Mesendoderm (in vitro differentiated cells): ENCODE measurements at regions not wholly inside any gene's neighbourhood (a gene's known extent, or its start where the extent isn't known, plus 50 kb on each side); places are given as distances from the start of the nearest gene placed in this dataset.
A peak's percentile ranks its signal among the peaks of the same experiment; 100 is the strongest.

Experiments
- DNase-seq: peaks from one replicate; pipeline ENCODE4 v3.0.0; 2013
- H2AK5ac ChIP-seq: 2 replicates; pipeline ENCODE4 v1.6.1; 2013; ENCODE audit warnings: low read length, inconsistent platforms
- H2BK120ac ChIP-seq: 2 replicates; pipeline ENCODE4 v1.6.1; 2013; ENCODE audit warnings: low read depth, mild to moderate bottlenecking, low read length, moderate library complexity, mixed read lengths
- H2BK15ac ChIP-seq: replicated peaks from 2 replicates; pipeline ENCODE4 v1.6.1; 2013; ENCODE audit warnings: low read depth, mild to moderate bottlenecking, moderate library complexity
- H2BK5ac ChIP-seq: 2 replicates; pipeline ENCODE4 v1.6.1; 2013; ENCODE audit warnings: low read length, inconsistent platforms
- H3K18ac ChIP-seq: 2 replicates; pipeline ENCODE4 v1.6.1; 2013; ENCODE audit warnings: mild to moderate bottlenecking, low read length, mixed read lengths
- H3K23ac ChIP-seq: one replicate; pipeline ENCODE4 v1.6.1; 2013; ENCODE audit warnings: low read length
- H3K27ac ChIP-seq: 2 replicates; pipeline ENCODE4 v1.5.1; 2013; ENCODE audit warnings: low read depth, mild to moderate bottlenecking, inconsistent platforms, low read length, moderate library complexity
- H3K27me3 ChIP-seq: 2 replicates; pipeline ENCODE4 v1.6.1; 2013; ENCODE audit warnings: low read length, control low read depth, mild to moderate bottlenecking, inconsistent platforms; ENCODE audit not compliant: insufficient read depth, poor library complexity
- H3K36me3 ChIP-seq: 2 replicates; pipeline ENCODE4 v1.6.1; 2013; ENCODE audit warnings: low read length, inconsistent platforms; ENCODE audit not compliant: control insufficient read depth, insufficient read depth
- H3K4ac ChIP-seq: one replicate; pipeline ENCODE4 v1.6.1; 2013; ENCODE audit warnings: low read depth, mild to moderate bottlenecking, low read length, moderate library complexity
- H3K4me1 ChIP-seq: 2 replicates; pipeline ENCODE4 v1.6.1; 2013; ENCODE audit warnings: low read depth, low read length, inconsistent platforms; ENCODE audit not compliant: control insufficient read depth
- H3K4me2 ChIP-seq: 2 replicates; pipeline ENCODE4 v1.6.1; 2013; ENCODE audit warnings: low read length
- H3K4me3 ChIP-seq: 2 replicates; pipeline ENCODE4 v1.5.1; 2013; ENCODE audit warnings: mild to moderate bottlenecking, low read length
- H3K56ac ChIP-seq: one replicate; pipeline ENCODE4 v1.6.1; 2013; ENCODE audit warnings: low read length
- H3K79me1 ChIP-seq: 2 replicates; pipeline ENCODE4 v1.6.1; 2013; ENCODE audit warnings: low read length, inconsistent platforms
- H3K79me2 ChIP-seq: 2 replicates; pipeline ENCODE4 v1.6.1; 2013; ENCODE audit warnings: mild to moderate bottlenecking, low read length; ENCODE audit not compliant: control insufficient read depth, insufficient read depth
- H3K9ac ChIP-seq: 2 replicates; pipeline ENCODE4 v1.6.1; 2013; ENCODE audit warnings: low read length, inconsistent platforms
- H4K5ac ChIP-seq: one replicate; pipeline ENCODE4 v1.6.1; 2013; ENCODE audit warnings: low read length
- H4K8ac ChIP-seq: one replicate; pipeline ENCODE4 v1.6.1; 2013; ENCODE audit warnings: low read depth, mild to moderate bottlenecking, control low read depth, low read length, moderate library complexity
- WGBS: extraction: QIAGEN DNeasy Blood & Tissue Kit; methylation state at CpG from one replicate; pipeline ENCODE4 v1.1.7; 2013; ENCODE audit warnings: low lambda C conversion rate, missing lambda C conversion rate; ENCODE audit not compliant: insufficient coverage; ENCODE audit errors: extremely low coverage; 5-methylcytosine and 5-hydroxymethylcytosine counted together

DNA sequence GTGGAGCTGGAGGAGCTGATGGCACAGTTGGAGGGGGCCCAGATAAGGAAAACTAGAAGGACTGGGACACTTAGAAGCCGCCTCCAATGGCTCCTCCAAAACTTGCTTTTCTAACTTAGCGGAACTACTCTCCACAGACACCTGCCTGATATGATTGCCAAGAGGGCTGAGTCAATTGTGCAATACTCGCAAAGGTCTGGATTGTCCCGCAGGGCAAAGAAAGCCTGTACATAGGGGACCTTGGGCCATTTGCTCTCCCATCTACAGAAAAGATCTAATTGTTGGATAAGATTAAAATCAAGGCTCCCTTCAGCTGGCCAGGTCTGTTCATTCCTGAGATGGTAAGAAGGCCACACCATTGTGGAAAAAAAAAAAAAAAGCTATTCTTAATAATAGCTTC lies 69.7 kb upstream of the ATP11B start:
- Histone ChIP-seq H3K4ac (no peak overlapping the region), H2AK5ac (no peak overlapping the region), H3K4me3 (no peak overlapping the region), H3K79me1 (no peaks in the 10 kb centered on the region), H2BK15ac (no peak overlapping the region), H3K56ac (no peak overlapping the region), H2BK5ac (no peak overlapping the region), H2BK120ac (no peak overlapping the region), H4K5ac (no peak overlapping the region), H3K4me2 (no peak overlapping the region), H3K79me2 (no peaks in the 10 kb centered on the region), H3K36me3 (no peaks in the 10 kb centered on the region), H3K9ac (no peak overlapping the region), H3K4me1 (peaks cover 2% of the 10 kb centered on the region), H3K27me3 (no peaks in the 10 kb centered on the region), H3K18ac (no peak overlapping the region), H3K27ac (no peak overlapping the region), H3K23ac (no peak overlapping the region), H4K8ac (no peak overlapping the region)
- WGBS, result no CpG with 5 or more reads among the region's 4 CpGs
- DNase-seq, result no peak

- Histone ChIP-seq H3K4me1 (peaks cover 2% of the 10 kb centered on the region), H3K4me2 (no peak overlapping the region), H3K4me3 (no peak overlapping the region), H3K23ac (no peak overlapping the region), H4K5ac (no peak overlapping the region), H2BK15ac (no peak overlapping the region), H2AK5ac (no peak overlapping the region), H2BK120ac (no peak overlapping the region), H3K4ac (no peak overlapping the region), H3K56ac (peak overlapping the region; percentile 65), H4K8ac (no peak overlapping the region), H3K79me2 (no peaks in the 10 kb centered on the region), H3K36me3 (no peaks in the 10 kb centered on the region), H3K18ac (peak overlapping the region; percentile 85), H3K27me3 (no peaks in the 10 kb centered on the region), H3K79me1 (no peaks in the 10 kb centered on the region), H3K9ac (no peak overlapping the region), H2BK5ac (no peak overlapping the region), H3K27ac (no peak overlapping the region)
- DNase-seq, result peak; percentile 90
- WGBS, result no CpG with 5 or more reads among the region's 16 CpGs
Observed at GRCh38 chr3:182725372-182726251, 67.7 kb upstream of the ATP11B start.

- Histone ChIP-seq H3K4ac (no peak overlapping the region), H3K56ac (no peak overlapping the region), H3K4me3 (no peak overlapping the region), H2BK15ac (no peak overlapping the region), H2BK5ac (no peak overlapping the region), H2BK120ac (no peak overlapping the region), H3K79me1 (no peaks in the 10 kb centered on the region), H3K36me3 (no peaks in the 10 kb centered on the region), H4K8ac (no peak overlapping the region), H3K79me2 (no peaks in the 10 kb centered on the region), H3K23ac (no peak overlapping the region), H3K4me2 (no peak overlapping the region), H4K5ac (no peak overlapping the region), H2AK5ac (no peak overlapping the region), H3K4me1 (peaks cover 2% of the 10 kb centered on the region), H3K27ac (peak overlapping the region; percentile 5), H3K9ac (no peak overlapping the region), H3K27me3 (no peaks in the 10 kb centered on the region), H3K18ac (peak overlapping the region; percentile 85)
- DNase-seq, result peak; percentile 25
- WGBS, result no CpG with 5 or more reads among the region's 10 CpGs
Observed at GRCh38 chr3:182726258-182727142, 66.8 kb upstream of the ATP11B start.

DNA sequence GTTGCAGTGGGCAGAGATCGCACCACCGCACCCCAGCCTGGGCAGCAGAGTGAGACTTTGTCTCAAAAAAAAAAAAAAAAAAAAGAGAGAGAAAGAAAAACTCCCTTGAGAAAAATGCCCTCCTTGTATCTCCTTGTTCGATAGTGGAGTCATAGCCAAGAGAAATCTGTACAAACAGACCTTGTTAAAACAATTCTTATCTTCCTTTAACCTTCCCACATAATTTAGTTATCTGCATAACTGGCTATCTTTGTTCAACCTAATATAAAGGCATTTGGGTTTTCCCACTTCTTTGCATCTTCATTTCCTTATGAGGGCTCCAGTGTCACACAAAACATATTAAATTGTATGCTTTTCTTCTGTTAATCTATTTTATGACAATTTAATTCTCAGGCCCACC lies 65.1 kb upstream of the ATP11B start:
- Histone ChIP-seq H3K79me1 (no peaks in the 10 kb centered on the region), H3K18ac (no peak overlapping the region), H4K8ac (no peak overlapping the region), H4K5ac (no peak overlapping the region), H3K36me3 (no peaks in the 10 kb centered on the region), H2BK5ac (no peak overlapping the region), H3K4me2 (no peak overlapping the region), H3K79me2 (no peaks in the 10 kb centered on the region), H3K27ac (no peak overlapping the region), H3K4me1 (peaks cover 2% of the 10 kb centered on the region), H3K9ac (no peak overlapping the region), H3K4ac (no peak overlapping the region), H3K56ac (no peak overlapping the region), H2BK15ac (no peak overlapping the region), H2AK5ac (no peak overlapping the region), H3K23ac (no peak overlapping the region), H3K27me3 (no peaks in the 10 kb centered on the region), H3K4me3 (no peak overlapping the region), H2BK120ac (no peak overlapping the region)
- WGBS, result no CpG with 5 or more reads among the region's 3 CpGs
- no peak for DNase-seq

DNA sequence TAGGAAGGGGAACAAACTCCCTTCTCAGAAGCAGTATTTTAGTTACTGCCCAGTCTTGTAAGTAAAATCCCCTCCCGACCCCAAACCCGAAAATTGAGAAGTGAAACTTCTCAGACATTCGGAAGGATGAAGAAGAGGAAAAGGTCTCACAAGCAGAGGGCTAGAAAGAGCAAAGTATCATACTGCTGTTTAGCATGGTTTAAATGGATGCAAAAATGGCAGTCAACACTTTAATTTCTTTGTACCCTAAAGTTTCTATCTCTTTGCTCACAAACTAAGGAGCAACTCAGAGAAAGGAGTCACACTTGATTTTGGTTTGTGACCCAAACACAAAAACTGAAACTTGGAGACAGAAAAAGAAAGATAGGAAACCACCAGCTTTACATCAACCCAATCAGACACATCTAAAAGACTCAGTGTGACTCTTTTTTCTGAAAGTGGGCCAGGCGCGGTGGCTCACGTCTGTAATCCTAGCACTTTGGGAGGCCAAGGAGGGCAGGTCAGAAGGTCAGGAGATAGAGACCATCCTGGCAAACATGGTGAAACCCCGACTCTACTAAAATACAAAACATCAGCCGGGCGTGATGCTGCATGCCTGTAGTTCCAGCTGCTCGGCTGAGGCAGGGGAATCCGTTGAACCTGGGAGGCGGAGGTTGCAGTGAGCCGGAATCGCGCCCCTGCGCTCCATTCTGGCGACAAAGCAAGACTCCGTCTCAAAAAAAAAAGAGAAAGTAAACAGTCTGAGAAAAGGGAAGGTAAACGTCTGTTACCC lies 63.2 kb upstream of the ATP11B start:
- no peak overlapping the region for H2AK5ac ChIP-seq

More for the DNA sequence above, 63.2 kb upstream of the ATP11B start:
- no peaks in the 10 kb centered on the region for H3K27me3 ChIP-seq
- H2BK5ac ChIP-seq, result no peak overlapping the region
- no peak overlapping the region for H3K27ac ChIP-seq
- H3K9ac ChIP-seq, result no peak overlapping the region
- no peak overlapping the region for H3K56ac ChIP-seq
- no peak overlapping the region for H3K4me2 ChIP-seq
- DNase-seq, result no peak
- no peak overlapping the region for H3K4me3 ChIP-seq
- no peaks in the 10 kb centered on the region for H3K79me2 ChIP-seq
- H4K5ac ChIP-seq, result no peak overlapping the region
- H3K36me3 ChIP-seq, result no peaks in the 10 kb centered on the region
- no peak overlapping the region for H3K23ac ChIP-seq
- no peaks in the 10 kb centered on the region for H3K79me1 ChIP-seq
- H4K8ac ChIP-seq, result no peak overlapping the region
- WGBS, result no CpG with 5 or more reads among the region's 19 CpGs
- no peak overlapping the region for H3K4ac ChIP-seq
- no peak overlapping the region for H2BK120ac ChIP-seq
- peaks cover 2% of the 10 kb centered on the region for H3K4me1 ChIP-seq
- H2BK15ac ChIP-seq, result no peak overlapping the region
- H3K18ac ChIP-seq, result no peak overlapping the region
